HCT116 (cell line): ENCODE measurements at regions not wholly inside any gene's neighbourhood (a gene's known extent, or its start where the extent isn't known, plus 50 kb on each side); places are given as distances from the start of the nearest gene placed in this dataset.

Experiments
- ATAC-seq: fragments of 200-7000 bp; cut with Tn5 transposase; 2 replicates; pipeline ENCODE4 v1.9.1; 2020; ENCODE audit warnings: mild to moderate bottlenecking, moderate library complexity
- BruUV-seq: library from RNA; stranded (reverse); fragments of 400-500 nt; replicated peaks from 2 replicates; lab custom pipeline; 2021; lab: Mats Ljungman, UMichigan
- CTCF ChIA-PET: fragments of 300-600 bp; sonication (Branson Sonifier 250); formaldehyde crosslinking; loops from one replicate; lab custom pipeline; 2021; ENCODE audit warnings: antibody characterized with exemption; lab: Charles Lee
- POLR2A ChIA-PET: fragments of 300-600, 350-600 bp; sonication (Branson Sonifier 250); formaldehyde crosslinking; loops from one replicate; lab custom pipeline; 2021; ENCODE audit warnings: antibody characterized with exemption; lab: Charles Lee
- RAD21 ChIA-PET, 2 experiments: fragments of 300-600 bp; sonication (Branson Sonifier 250); formaldehyde crosslinking; loops; one replicate each; lab custom pipeline; 2023; ENCODE audit warnings: low total read pairs in 2 of 2; ENCODE audit not compliant: uncharacterized antibody in 2 of 2, unreplicated experiment in 2 of 2, low non-redundant PET in 1 of 2; lab: Charles Lee
- DNase-seq: peaks from one replicate; pipeline ENCODE4 v3.0.0-alpha.2; 2010; ENCODE audit warnings: low read depth, low spot score
- H2AFZ ChIP-seq: fragments of 200-600 bp; shearing (Covaris generic), sonication (generic); 2 replicates; pipeline ENCODE4 v1.6.1; 2017; ENCODE audit warnings: low read depth, mixed run types, mixed read lengths, antibody characterized with exemption, low read length; ENCODE audit not compliant: poor library complexity, severe bottlenecking
- H3K27ac ChIP-seq: 2 replicates; pipeline ENCODE4 v1.5.1; 2012; ENCODE audit warnings: low read depth, low read length
- H3K27me3 ChIP-seq: fragments of 200-600 bp; sonication (generic); 2 replicates; pipeline ENCODE4 v1.6.1; 2016; ENCODE audit warnings: mixed run types, low read length, mixed read lengths; ENCODE audit not compliant: insufficient read depth
- H3K36me3 ChIP-seq, 2 experiments: fragments of 200-500 bp in 1 of 2; fragments of 200-600 bp in 1 of 2; sonication (Bioruptor generic) in 1 of 2; sonication (generic) in 1 of 2; 2 replicates each; pipeline versions ENCODE4 v1.5.1 to v1.6.1; 2014 to 2016; ENCODE audit warnings: low read length in 2 of 2, inconsistent platforms in 1 of 2, mixed read lengths in 1 of 2, mixed run types in 1 of 2; ENCODE audit not compliant: insufficient read depth in 2 of 2, control insufficient read depth in 1 of 2
- H3K4me1 ChIP-seq, 2 experiments: fragments of 200-600 bp in 1 of 2; sonication (generic) in 1 of 2; 2 replicates each; pipeline versions ENCODE4 v1.5.1 to v1.6.1; 2012 to 2017; ENCODE audit warnings: low read length in 2 of 2, inconsistent platforms in 1 of 2, mild to moderate bottlenecking in 1 of 2, mixed read lengths in 1 of 2, mixed run types in 1 of 2, moderate library complexity in 1 of 2; ENCODE audit not compliant: insufficient read depth in 2 of 2, control insufficient read depth in 1 of 2
- H3K4me2 ChIP-seq: fragments of 200-600 bp; sonication (generic); 2 replicates; pipeline ENCODE4 v1.6.1; 2017; ENCODE audit warnings: mixed run types, low read length, mixed read lengths
- H3K4me3 ChIP-seq, 2 experiments: fragments of 200-600 bp in 1 of 2; sonication (generic) in 1 of 2; replicated peaks in 1 of 2; 2 replicates each; pipeline ENCODE4 v1.5.1; 2011 to 2016; ENCODE audit warnings: low read length in 2 of 2, control low read depth in 1 of 2, low read depth in 1 of 2, mild to moderate bottlenecking in 1 of 2, mixed read lengths in 1 of 2, mixed run types in 1 of 2
- H3K79me2 ChIP-seq: fragments of 200-600 bp; sonication (generic); 2 replicates; pipeline ENCODE4 v1.6.1; 2017; ENCODE audit warnings: mild to moderate bottlenecking, mixed run types, low read length, moderate library complexity, mixed read lengths; ENCODE audit not compliant: insufficient read depth
- H3K9ac ChIP-seq: fragments of 200-600 bp; sonication (generic); 2 replicates; pipeline ENCODE4 v1.6.1; 2016; ENCODE audit warnings: low read length, mixed read lengths
- H3K9me2 ChIP-seq: fragments of 200-600 bp; sonication (generic), shearing (Covaris generic); 2 replicates; pipeline ENCODE4 v1.6.1; 2017; ENCODE audit warnings: mixed run types, mild to moderate bottlenecking, moderate library complexity; ENCODE audit not compliant: insufficient read depth
- H3K9me3 ChIP-seq, 2 experiments: fragments of 200-500 bp in 1 of 2; fragments of 200-600 bp in 1 of 2; sonication (Bioruptor generic) in 1 of 2; sonication (generic) in 1 of 2; 2 replicates each; pipeline ENCODE4 v1.6.1; 2014 to 2017; ENCODE audit warnings: low read length in 2 of 2, mixed read lengths in 2 of 2, inconsistent platforms in 1 of 2, low read depth in 1 of 2, mild to moderate bottlenecking in 1 of 2, mixed run types in 1 of 2, moderate library complexity in 1 of 2; ENCODE audit not compliant: control insufficient read depth in 1 of 2, insufficient read depth in 1 of 2
- H4K20me1 ChIP-seq: fragments of 200-600 bp; sonication (generic), shearing (Covaris generic); 2 replicates; pipeline ENCODE4 v1.6.1; 2017; ENCODE audit warnings: mixed run types, mild to moderate bottlenecking, moderate library complexity; ENCODE audit not compliant: insufficient read depth
- ATF3 ChIP-seq: IDR thresholded peaks from 2 replicates; pipeline ENCODE4 v1.6.1; 2012
- CBX3 ChIP-seq: IDR thresholded peaks from 2 replicates; pipeline ENCODE4 v1.6.1; 2012; ENCODE audit warnings: low read depth
- CTCF ChIP-seq, 3 experiments: fragments of 200-600 bp in 1 of 3; sonication (generic) in 1 of 3; IDR thresholded peaks in 2 of 3; conservative IDR thresholded peaks in 1 of 3; 2 replicates each; pipeline ENCODE4 v1.5.1; 2012 to 2017; ENCODE audit warnings: low read depth in 2 of 3, low read length in 2 of 3, antibody characterized with exemption in 1 of 3, borderline replicate concordance in 1 of 3, control low read depth in 1 of 3, mild to moderate bottlenecking in 1 of 3, mixed read lengths in 1 of 3, mixed run types in 1 of 3, moderate library complexity in 1 of 3; ENCODE audit not compliant: insufficient read depth in 1 of 3
- EGR1 ChIP-seq: IDR thresholded peaks from 2 replicates; pipeline ENCODE4 v1.6.1; 2012; ENCODE audit warnings: low read depth
- ELF1 ChIP-seq: IDR thresholded peaks from 2 replicates; pipeline ENCODE4 v1.6.1; 2012; ENCODE audit warnings: low read depth, borderline replicate concordance
- EZH2 ChIP-seq: fragments of 200-600 bp; sonication (generic); IDR thresholded peaks from 2 replicates; pipeline ENCODE4 v1.6.1; 2017; ENCODE audit warnings: antibody characterized with exemption, mixed run types
- EZH2phosphoT487 ChIP-seq: fragments of 200-600 bp; IDR thresholded peaks from 2 replicates; pipeline ENCODE4 v1.6.1; 2018; ENCODE audit warnings: antibody characterized with exemption, borderline replicate concordance
- REST ChIP-seq: IDR thresholded peaks from 2 replicates; pipeline ENCODE4 v1.6.1; 2012; ENCODE audit warnings: low read depth
- SP1 ChIP-seq: IDR thresholded peaks from 2 replicates; pipeline ENCODE4 v1.6.1; 2012; ENCODE audit warnings: low read depth
- TCF7L2 ChIP-seq: IDR thresholded peaks from 2 replicates; pipeline ENCODE4 v1.7.0; 2011; ENCODE audit warnings: borderline replicate concordance, inconsistent platforms; ENCODE audit not compliant: insufficient read depth, insufficient read length; ENCODE audit errors: extremely low read depth
- ZBTB33 ChIP-seq: IDR thresholded peaks from 2 replicates; pipeline ENCODE4 v1.6.1; 2011; ENCODE audit warnings: mild to moderate bottlenecking, low read length, moderate library complexity; ENCODE audit not compliant: insufficient replicate concordance; ENCODE audit errors: extremely low read depth
- intact Hi-C: fragments of 100-400 bp; cut with micrococcal nuclease; formaldehyde crosslinking; loops from 2 replicates; pipeline ENCODE4 v1.10.0; 2022

GRCh38 chr4:59161249-59161648 lies 2038.9 kb upstream of the ADGRL3 start:
- intact Hi-C loops = no loop called here
- ChIA-PET RAD21 (no interaction called here), POLR2A (no interaction called here), CTCF (no interaction called here)
- Histone ChIP-seq H3K9me2 (no peaks in the 10 kb centered on the region), H3K79me2 (no peaks in the 10 kb centered on the region), H4K20me1 (no peaks in the 10 kb centered on the region), H3K9ac (no peak overlapping the region), H3K9me3 (peaks cover 7 to 13% of the 10 kb centered on the region in 2 experiments; a peak in 3 of 4 replicates), H3K4me2 (no peak overlapping the region), H3K4me3 (no peak overlapping the region), H3K27ac (no peak overlapping the region), H3K27me3 (no peaks in the 10 kb centered on the region), H3K36me3 (no peaks in the 10 kb centered on the region), H2AFZ (no peak overlapping the region), H3K4me1 (no peaks in the 10 kb centered on the region)
- ATAC-seq = no peak
- no TSS peak for BruUV-seq
- no peak for DNase-seq
- TF ChIP-seq CTCF (IDR thresholded peaks at IDR 0.05 in 2 of 3, conservative IDR thresholded peaks at IDR 0.05 in 1 of 3; ENCODE audit: borderline replicate concordance in 1 of 3, insufficient read depth in 1 of 3, low read depth in 2 of 3, low read length in 2 of 3) = peak in 1 of 3 experiments; percentile 12; a peak in 1 of 6 replicates
- no peak for TF ChIP-seq ATF3

GRCh38 chr4:59175617-59176016 lies 2024.5 kb upstream of the ADGRL3 start:
- DNase-seq = no peak
- H3K9me3 ChIP-seq = peaks cover 8 to 17% of the 10 kb centered on the region in 2 experiments; a peak in 2 of 4 replicates
- no peak for ATAC-seq
- H3K9me2 ChIP-seq = no peaks in the 10 kb centered on the region
- no peak overlapping the region for H3K4me2 ChIP-seq
- H3K27me3 ChIP-seq = no peaks in the 10 kb centered on the region
- no peak overlapping the region for H2AFZ ChIP-seq
- TF ChIP-seq TCF7L2 (no peak), REST (no peak), SP1 (no peak), ELF1 (no peak), EGR1 (no peak), EZH2 (no peak), ATF3 (no peak), CBX3 (no peak), EZH2phosphoT487 (no peak), ZBTB33 (no peak)
- H3K9ac ChIP-seq = no peak overlapping the region
- no peak overlapping the region for H3K27ac ChIP-seq
- RAD21 ChIA-PET = no interaction called here
- BruUV-seq = no TSS peak
- no peak overlapping the region for H3K4me3 ChIP-seq
- no peaks in the 10 kb centered on the region for H3K36me3 ChIP-seq
- no peaks in the 10 kb centered on the region for H3K79me2 ChIP-seq
- CTCF ChIA-PET = no interaction called here
- POLR2A ChIA-PET = no interaction called here
- intact Hi-C loops = no loop called here
- H3K4me1 ChIP-seq = no peaks in the 10 kb centered on the region
- H4K20me1 ChIP-seq = no peaks in the 10 kb centered on the region
